BJ (cell line): ENCODE measurements at regions not wholly inside any gene's neighbourhood (a gene's known extent, or its start where the extent isn't known, plus 50 kb on each side); places are given as distances from the start of the nearest gene placed in this dataset.

Experiments used
- CTCF ChIA-PET: fragments of 350-600 bp; formaldehyde crosslinking; extraction: SDS; loops from one replicate; lab custom pipeline; 2021; ENCODE audit warnings: antibody characterized with exemption, inconsistent platforms; lab: Yijun Ruan, JAX
- POLR2A ChIA-PET: fragments of 300-600 bp; sonication (Branson Sonifier 250); formaldehyde crosslinking; extraction: SDS; loops from one replicate; lab custom pipeline; 2021; ENCODE audit warnings: antibody characterized with exemption; lab: Charles Lee
- DNase-seq: peaks from one replicate; pipeline ENCODE4 v3.0.0-alpha.2; 2011; ENCODE audit warnings: low read depth
- H3K27me3 ChIP-seq: 2 replicates; pipeline ENCODE4 v1.6.0; 2011; ENCODE audit warnings: low read length; ENCODE audit not compliant: control insufficient read depth, insufficient read depth
- H3K36me3 ChIP-seq: 2 replicates; pipeline ENCODE4 v1.5.1; 2011; ENCODE audit warnings: low read length; ENCODE audit not compliant: control insufficient read depth, insufficient read depth
- H3K4me3 ChIP-seq: 2 replicates; pipeline ENCODE4 v1.5.1; 2011; ENCODE audit warnings: low read depth, mild to moderate bottlenecking, control low read depth, low read length
- CTCF ChIP-seq: IDR thresholded peaks from 2 replicates; pipeline ENCODE4 v1.5.1; 2011; ENCODE audit warnings: low read depth, mild to moderate bottlenecking, control low read depth, inconsistent platforms, low read length, moderate library complexity; ENCODE audit not compliant: insufficient read depth

- DNase-seq: no peak
- Histone ChIP-seq H3K36me3 (no peaks in the 10 kb centered on the region), H3K27me3 (no peaks in the 10 kb centered on the region), H3K4me3 (no peak overlapping the region)
- ChIA-PET POLR2A (interaction anchor here (0.7 kb wide), 1 partner anchor 481 kb away, joined by 3 read pairs; no protein-coding TSS in a partner anchor), CTCF (interaction anchor here (0.8 kb wide), 1 partner anchor 13 kb away, joined by 3 read pairs; no protein-coding TSS in a partner anchor)
- no peak for TF ChIP-seq CTCF
These were observed 522.0 kb downstream of the MFSD1 start for GRCh38 chr3:159323848-159324247.

GRCh38 chr3:159326998-159327397, 525.1 kb downstream of the MFSD1 start:
- Histone ChIP-seq H3K4me3 (no peak overlapping the region), H3K27me3 (no peaks in the 10 kb centered on the region), H3K36me3 (no peaks in the 10 kb centered on the region)
- no peak for DNase-seq
- TF ChIP-seq CTCF: no peak
- ChIA-PET CTCF (interaction anchor here (1.7 kb wide), 1 partner anchor 260 kb away, joined by 5 read pairs; no protein-coding TSS in a partner anchor), POLR2A (no interaction called here)

GRCh38 chr3:159332535-159333099, 530.8 kb downstream of the MFSD1 start:
- no peaks in the 10 kb centered on the region for H3K27me3 ChIP-seq
- no peak for TF ChIP-seq CTCF
- no peaks in the 10 kb centered on the region for H3K36me3 ChIP-seq
- ChIA-PET POLR2A (no interaction called here), CTCF (no interaction called here)
- H3K4me3 ChIP-seq: no peak overlapping the region
- DNase-seq: no peak

- DNase-seq: no peak
- CTCF ChIA-PET: no interaction called here
- no peak for TF ChIP-seq CTCF
- POLR2A ChIA-PET: no interaction called here
- no peaks in the 10 kb centered on the region for H3K36me3 ChIP-seq
- no peaks in the 10 kb centered on the region for H3K27me3 ChIP-seq
- H3K4me3 ChIP-seq: no peak overlapping the region
These were observed 537.3 kb downstream of the MFSD1 start for GRCh38 chr3:159339131-159339530.

GRCh38 chr3:159340877-159341500, 539.1 kb downstream of the MFSD1 start:
- no peak for TF ChIP-seq CTCF
- Histone ChIP-seq H3K36me3 (no peaks in the 10 kb centered on the region), H3K27me3 (no peaks in the 10 kb centered on the region), H3K4me3 (no peak overlapping the region)
- POLR2A ChIA-PET: no interaction called here
- DNase-seq: no peak
- CTCF ChIA-PET: no interaction called here
